GM23338 (cell line): ENCODE measurements at regions not wholly inside any gene's neighbourhood (a gene's known extent, or its start where the extent isn't known, plus 50 kb on each side); places are given as distances from the start of the nearest gene placed in this dataset.

ENCODE experiments used
- ATAC-seq: fragments of 200-7000 bp; cut with Tn5 transposase; 3 replicates; pipeline ENCODE4 v1.9.1; 2020
- DNase-seq: peaks from one replicate; pipeline ENCODE4 v3.0.0-alpha.2; 2015; ENCODE audit warnings: low spot score
- H2AFZ ChIP-seq: fragments of 200-600 bp; sonication (generic); 2 replicates; pipeline ENCODE4 v1.8.0; 2016; ENCODE audit warnings: antibody characterized with exemption, mild to moderate bottlenecking, moderate library complexity
- H3F3A ChIP-seq: fragments of 200-600 bp; sonication (generic); replicated peaks from 2 replicates; pipeline ENCODE4 v1.8.0; 2017; ENCODE audit warnings: antibody characterized with exemption, mixed run types, low read depth
- H3K27ac ChIP-seq: fragments of 200-600 bp; sonication (generic); 2 replicates; pipeline ENCODE4 v1.6.1; 2016; ENCODE audit warnings: low read depth
- H3K27me3 ChIP-seq: fragments of 200-600 bp; sonication (generic); 2 replicates; pipeline ENCODE4 v1.8.0; 2016; ENCODE audit warnings: mild to moderate bottlenecking, mixed run types, moderate library complexity; ENCODE audit not compliant: insufficient read depth
- H3K36me3 ChIP-seq: fragments of 200-600 bp; sonication (generic); 2 replicates; pipeline ENCODE4 v1.8.0; 2016; ENCODE audit warnings: mild to moderate bottlenecking; ENCODE audit not compliant: insufficient read depth
- H3K4me1 ChIP-seq: fragments of 200-600 bp; sonication (generic); 2 replicates; pipeline ENCODE4 v1.8.0; 2016; ENCODE audit warnings: mild to moderate bottlenecking, moderate library complexity; ENCODE audit not compliant: insufficient read depth
- H3K4me2 ChIP-seq: fragments of 200-600 bp; sonication (generic); 2 replicates; pipeline ENCODE4 v1.7.1; 2017; ENCODE audit warnings: mixed run types
- H3K4me3 ChIP-seq: fragments of 200-600 bp; sonication (generic); 2 replicates; pipeline ENCODE4 v1.6.1; 2016; ENCODE audit warnings: mixed run types
- H3K79me2 ChIP-seq: fragments of 200-600 bp; sonication (generic); replicated peaks from 2 replicates; pipeline ENCODE4 v1.8.0; 2017; ENCODE audit warnings: mild to moderate bottlenecking; ENCODE audit not compliant: insufficient read depth
- H3K9me2 ChIP-seq: fragments of 200-600 bp; sonication (generic); 2 replicates; pipeline ENCODE4 v1.8.0; 2017; ENCODE audit not compliant: insufficient read depth
- H4K20me1 ChIP-seq: fragments of 200-600 bp; sonication (generic); replicated peaks from 2 replicates; pipeline ENCODE4 v1.8.0; 2017; ENCODE audit warnings: mild to moderate bottlenecking; ENCODE audit not compliant: insufficient read depth
- H3K27ac Mint-ChIP-seq: 2 replicates; pipeline ENCODE4 v1.8.0; 2020; ENCODE audit warnings: inconsistent platforms, mild to moderate bottlenecking, moderate library complexity, mixed read lengths
- H3K27me3 Mint-ChIP-seq: 3 replicates; pipeline ENCODE4 v1.8.0; 2022; ENCODE audit warnings: low read depth, mild to moderate bottlenecking, moderate library complexity, mixed read lengths, inconsistent platforms; ENCODE audit not compliant: insufficient read depth, poor library complexity
- H3K36me3 Mint-ChIP-seq: 3 replicates; pipeline ENCODE4 v1.8.0; 2021; ENCODE audit warnings: low read depth, mild to moderate bottlenecking, inconsistent platforms, moderate library complexity, mixed read lengths
- H3K4me1 Mint-ChIP-seq: 3 replicates; pipeline ENCODE4 v1.8.0; 2020; ENCODE audit warnings: mild to moderate bottlenecking, inconsistent platforms, mixed read lengths
- H3K4me3 Mint-ChIP-seq: 3 replicates; pipeline ENCODE4 v1.8.0; 2021; ENCODE audit warnings: moderate library complexity, mild to moderate bottlenecking, inconsistent platforms, mixed read lengths
- H3K9me3 Mint-ChIP-seq: 3 replicates; pipeline ENCODE4 v1.8.0; 2020; ENCODE audit warnings: moderate library complexity, mild to moderate bottlenecking, inconsistent platforms, mixed read lengths
- CREB1 ChIP-seq: fragments of 250-450 bp; sonication (Bioruptor Pico); IDR thresholded peaks from 2 replicates; pipeline ENCODE4 v1.5.0; 2020; ENCODE audit warnings: low read depth, mild to moderate bottlenecking, moderate library complexity
- EZH2 ChIP-seq: fragments of 200-600 bp; sonication (generic); IDR thresholded peaks from one replicate; pipeline ENCODE4 v1.8.0; 2017; ENCODE audit warnings: antibody characterized with exemption, mild to moderate bottlenecking, low read depth; ENCODE audit not compliant: unreplicated experiment
- EZH2phosphoT487 ChIP-seq: fragments of 200-600 bp; sonication (generic); IDR thresholded peaks from one replicate; pipeline ENCODE4 v1.8.1; 2018; ENCODE audit warnings: antibody characterized with exemption; ENCODE audit not compliant: unreplicated experiment
- JUNB ChIP-seq: IDR thresholded peaks from one replicate; pipeline ENCODE4 v1.6.1; 2016; ENCODE audit warnings: antibody characterized with exemption; ENCODE audit not compliant: unreplicated experiment
- NANOG ChIP-seq: IDR thresholded peaks from 2 replicates; pipeline ENCODE4 v1.6.1; 2016; ENCODE audit warnings: antibody characterized with exemption, borderline replicate concordance
- POLR2AphosphoS5 ChIP-seq: IDR thresholded peaks from 2 replicates; pipeline ENCODE4 v1.6.1; 2016; ENCODE audit warnings: antibody characterized with exemption, low read depth
- STAT1 ChIP-seq: IDR thresholded peaks from one replicate; pipeline ENCODE4 v1.6.1; 2016; ENCODE audit warnings: antibody characterized with exemption; ENCODE audit not compliant: unreplicated experiment
- ZNF114 ChIP-seq: fragments of 250-450 bp; sonication (Bioruptor Pico); IDR thresholded peaks from 2 replicates; pipeline ENCODE4 v1.5.0; 2020; ENCODE audit warnings: mild to moderate bottlenecking, moderate library complexity
- ZNF331 ChIP-seq: fragments of 250-450 bp; sonication (Bioruptor Pico); IDR thresholded peaks from 2 replicates; pipeline ENCODE4 v1.5.0; 2020; ENCODE audit warnings: low read depth, mild to moderate bottlenecking, moderate library complexity
- TF ChIP-seq, protein P1 (sequence below): fragments of 250-450 bp; sonication (Bioruptor Pico); IDR thresholded peaks from 2 replicates; pipeline ENCODE4 v1.5.0; 2020; ENCODE audit warnings: mild to moderate bottlenecking, moderate library complexity
- TF ChIP-seq, protein P2 (sequence below): IDR thresholded peaks from 2 replicates; pipeline ENCODE4 v1.6.1; 2016; ENCODE audit warnings: antibody characterized with exemption

DNA sequence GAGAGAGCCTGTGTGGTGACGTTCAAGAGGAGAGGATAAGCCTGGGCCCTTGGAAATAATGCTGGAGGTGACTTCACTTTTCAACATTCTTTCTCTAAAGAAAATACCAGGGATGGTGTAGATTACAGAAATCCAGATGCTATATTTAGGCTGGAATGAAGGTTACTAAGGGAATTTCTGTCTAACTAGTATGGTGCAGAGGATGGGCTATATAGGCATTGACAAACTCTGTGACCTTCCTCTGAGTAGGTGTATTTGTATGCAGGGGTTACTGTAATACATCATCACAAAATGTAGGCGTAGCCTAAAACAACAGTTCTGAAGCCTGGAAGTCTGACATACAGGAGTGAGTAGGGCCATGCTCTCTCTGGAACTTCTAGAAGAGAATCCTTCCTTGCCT is 155.3 kb upstream of the INHBA start:
- Histone ChIP-seq H3K27ac (no peak overlapping the region), H3F3A (no peaks in the 10 kb centered on the region), H3K79me2 (no peaks in the 10 kb centered on the region), H3K4me1 (no peaks in the 10 kb centered on the region), H4K20me1 (no peaks in the 10 kb centered on the region), H3K4me3 (no peak overlapping the region), H3K27me3 (no peaks in the 10 kb centered on the region), H3K9me2 (peaks cover 5% of the 10 kb centered on the region; the same call in 1 of the 2 replicates), H3K4me2 (no peak overlapping the region), H3K36me3 (no peaks in the 10 kb centered on the region; the same call in 1 of the 2 replicates), H2AFZ (no peak overlapping the region)
- no peak for TF ChIP-seq ZNF331 (CRISPR knock-in tag)
- no peak for TF ChIP-seq NANOG
- TF ChIP-seq STAT1 = no peak
- TF ChIP-seq, protein P1, sequence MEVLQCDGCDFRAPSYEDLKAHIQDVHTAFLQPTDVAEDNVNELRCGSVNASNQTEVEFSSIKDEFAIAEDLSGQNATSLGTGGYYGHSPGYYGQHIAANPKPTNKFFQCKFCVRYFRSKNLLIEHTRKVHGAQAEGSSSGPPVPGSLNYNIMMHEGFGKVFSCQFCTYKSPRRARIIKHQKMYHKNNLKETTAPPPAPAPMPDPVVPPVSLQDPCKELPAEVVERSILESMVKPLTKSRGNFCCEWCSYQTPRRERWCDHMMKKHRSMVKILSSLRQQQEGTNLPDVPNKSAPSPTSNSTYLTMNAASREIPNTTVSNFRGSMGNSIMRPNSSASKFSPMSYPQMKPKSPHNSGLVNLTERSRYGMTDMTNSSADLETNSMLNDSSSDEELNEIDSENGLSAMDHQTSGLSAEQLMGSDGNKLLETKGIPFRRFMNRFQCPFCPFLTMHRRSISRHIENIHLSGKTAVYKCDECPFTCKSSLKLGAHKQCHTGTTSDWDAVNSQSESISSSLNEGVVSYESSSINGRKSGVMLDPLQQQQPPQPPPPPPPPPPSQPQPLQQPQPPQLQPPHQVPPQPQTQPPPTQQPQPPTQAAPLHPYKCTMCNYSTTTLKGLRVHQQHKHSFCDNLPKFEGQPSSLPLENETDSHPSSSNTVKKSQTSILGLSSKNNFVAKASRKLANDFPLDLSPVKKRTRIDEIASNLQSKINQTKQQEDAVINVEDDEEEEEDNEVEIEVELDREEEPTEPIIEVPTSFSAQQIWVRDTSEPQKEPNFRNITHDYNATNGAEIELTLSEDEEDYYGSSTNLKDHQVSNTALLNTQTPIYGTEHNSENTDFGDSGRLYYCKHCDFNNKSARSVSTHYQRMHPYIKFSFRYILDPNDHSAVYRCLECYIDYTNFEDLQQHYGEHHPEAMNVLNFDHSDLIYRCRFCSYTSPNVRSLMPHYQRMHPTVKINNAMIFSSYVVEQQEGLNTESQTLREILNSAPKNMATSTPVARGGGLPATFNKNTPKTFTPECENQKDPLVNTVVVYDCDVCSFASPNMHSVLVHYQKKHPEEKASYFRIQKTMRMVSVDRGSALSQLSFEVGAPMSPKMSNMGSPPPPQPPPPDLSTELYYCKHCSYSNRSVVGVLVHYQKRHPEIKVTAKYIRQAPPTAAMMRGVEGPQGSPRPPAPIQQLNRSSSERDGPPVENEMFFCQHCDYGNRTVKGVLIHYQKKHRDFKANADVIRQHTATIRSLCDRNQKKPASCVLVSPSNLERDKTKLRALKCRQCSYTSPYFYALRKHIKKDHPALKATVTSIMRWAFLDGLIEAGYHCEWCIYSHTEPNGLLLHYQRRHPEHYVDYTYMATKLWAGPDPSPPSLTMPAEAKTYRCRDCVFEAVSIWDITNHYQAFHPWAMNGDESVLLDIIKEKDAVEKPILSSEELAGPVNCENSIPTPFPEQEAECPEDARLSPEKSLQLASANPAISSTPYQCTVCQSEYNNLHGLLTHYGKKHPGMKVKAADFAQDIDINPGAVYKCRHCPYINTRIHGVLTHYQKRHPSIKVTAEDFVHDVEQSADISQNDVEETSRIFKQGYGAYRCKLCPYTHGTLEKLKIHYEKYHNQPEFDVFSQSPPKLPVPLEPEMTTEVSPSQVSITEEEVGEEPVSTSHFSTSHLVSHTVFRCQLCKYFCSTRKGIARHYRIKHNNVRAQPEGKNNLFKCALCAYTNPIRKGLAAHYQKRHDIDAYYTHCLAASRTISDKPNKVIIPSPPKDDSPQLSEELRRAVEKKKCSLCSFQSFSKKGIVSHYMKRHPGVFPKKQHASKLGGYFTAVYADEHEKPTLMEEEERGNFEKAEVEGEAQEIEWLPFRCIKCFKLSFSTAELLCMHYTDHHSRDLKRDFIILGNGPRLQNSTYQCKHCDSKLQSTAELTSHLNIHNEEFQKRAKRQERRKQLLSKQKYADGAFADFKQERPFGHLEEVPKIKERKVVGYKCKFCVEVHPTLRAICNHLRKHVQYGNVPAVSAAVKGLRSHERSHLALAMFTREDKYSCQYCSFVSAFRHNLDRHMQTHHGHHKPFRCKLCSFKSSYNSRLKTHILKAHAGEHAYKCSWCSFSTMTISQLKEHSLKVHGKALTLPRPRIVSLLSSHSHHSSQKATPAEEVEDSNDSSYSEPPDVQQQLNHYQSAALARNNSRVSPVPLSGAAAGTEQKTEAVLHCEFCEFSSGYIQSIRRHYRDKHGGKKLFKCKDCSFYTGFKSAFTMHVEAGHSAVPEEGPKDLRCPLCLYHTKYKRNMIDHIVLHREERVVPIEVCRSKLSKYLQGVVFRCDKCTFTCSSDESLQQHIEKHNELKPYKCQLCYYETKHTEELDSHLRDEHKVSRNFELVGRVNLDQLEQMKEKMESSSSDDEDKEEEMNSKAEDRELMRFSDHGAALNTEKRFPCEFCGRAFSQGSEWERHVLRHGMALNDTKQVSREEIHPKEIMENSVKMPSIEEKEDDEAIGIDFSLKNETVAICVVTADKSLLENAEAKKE (CRISPR knock-in tag) = no peak
- TF ChIP-seq JUNB = no peak
- TF ChIP-seq EZH2phosphoT487 = no peak
- TF ChIP-seq POLR2AphosphoS5 = no peak
- TF ChIP-seq ZNF114 = no peak
- TF ChIP-seq, protein P2, sequence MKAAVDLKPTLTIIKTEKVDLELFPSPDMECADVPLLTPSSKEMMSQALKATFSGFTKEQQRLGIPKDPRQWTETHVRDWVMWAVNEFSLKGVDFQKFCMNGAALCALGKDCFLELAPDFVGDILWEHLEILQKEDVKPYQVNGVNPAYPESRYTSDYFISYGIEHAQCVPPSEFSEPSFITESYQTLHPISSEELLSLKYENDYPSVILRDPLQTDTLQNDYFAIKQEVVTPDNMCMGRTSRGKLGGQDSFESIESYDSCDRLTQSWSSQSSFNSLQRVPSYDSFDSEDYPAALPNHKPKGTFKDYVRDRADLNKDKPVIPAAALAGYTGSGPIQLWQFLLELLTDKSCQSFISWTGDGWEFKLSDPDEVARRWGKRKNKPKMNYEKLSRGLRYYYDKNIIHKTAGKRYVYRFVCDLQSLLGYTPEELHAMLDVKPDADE = no peak
- TF ChIP-seq CREB1 = no peak
- no peak for TF ChIP-seq EZH2
- DNase-seq = no peak
- peaks cover 2% of the 10 kb centered on the region for H3K27me3 Mint-ChIP-seq
- H3K27ac Mint-ChIP-seq = no peak overlapping the region
- no peak overlapping the region for H3K4me3 Mint-ChIP-seq
- ATAC-seq = no peak
- H3K9me3 Mint-ChIP-seq = no peaks in the 10 kb centered on the region
- peaks cover 4% of the 10 kb centered on the region; the same call in 1 of the 3 replicates for H3K4me1 Mint-ChIP-seq
- H3K36me3 Mint-ChIP-seq = no peaks in the 10 kb centered on the region
